GM18909 (cell line): ENCODE measurements at regions not wholly inside any gene's neighbourhood (a gene's known extent, or its start where the extent isn't known, plus 50 kb on each side); places are given as distances from the start of the nearest gene placed in this dataset.
"Not testable (repeated sequence)": the region's sequence is repeated elsewhere in the genome, so short reads cannot be mapped to it uniquely, and the experiment has no call there.

Experiments
- ATAC-seq: cut with Tn5 transposase; IDR thresholded peaks from one replicate; pipeline ENCODE4 v1.9.1; 2021; ENCODE audit warnings: mild to moderate bottlenecking; ENCODE audit not compliant: unreplicated experiment, poor library complexity

DNA sequence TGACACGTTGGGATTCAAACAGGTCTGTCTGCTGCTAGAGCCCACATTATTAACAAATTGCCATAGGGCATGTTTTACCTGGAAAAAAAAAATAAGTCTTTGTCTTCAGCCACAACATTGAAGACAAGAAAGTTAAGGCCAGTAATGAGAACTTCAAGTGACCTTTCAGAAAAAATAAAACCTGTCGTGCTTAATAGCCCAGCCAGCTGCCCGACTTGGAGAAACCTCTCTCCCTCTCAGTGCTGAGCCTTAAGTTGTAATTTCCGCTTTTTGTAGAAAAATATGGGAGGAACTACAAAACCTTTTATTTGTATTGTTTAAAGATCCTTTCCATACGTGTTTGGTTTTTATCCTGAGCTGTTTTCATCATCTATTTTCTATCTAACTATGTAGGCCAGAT lies 454.3 kb upstream of the SLITRK6 start:
- ATAC-seq, result not testable (repeated sequence)

DNA sequence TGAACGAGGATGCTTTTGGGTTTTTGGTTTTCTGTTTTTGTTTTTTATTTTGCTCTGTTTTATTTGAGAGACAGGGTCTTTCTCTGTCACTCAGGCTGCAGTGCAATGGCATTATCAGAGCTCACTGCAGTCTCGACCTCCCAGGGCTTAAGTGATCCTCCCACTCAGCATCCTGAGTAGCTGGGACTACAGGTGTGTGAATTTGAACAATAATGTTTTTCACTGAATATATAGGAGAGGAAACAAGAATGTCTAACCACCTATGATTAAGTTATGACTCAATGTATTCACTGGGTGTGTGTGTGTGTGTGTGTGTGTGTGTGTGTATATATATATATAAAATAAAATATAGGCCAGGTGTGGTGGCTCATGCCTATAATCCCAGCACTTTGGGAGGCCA lies 456.6 kb upstream of the SLITRK6 start:
- ATAC-seq, result not testable (repeated sequence)

DNA sequence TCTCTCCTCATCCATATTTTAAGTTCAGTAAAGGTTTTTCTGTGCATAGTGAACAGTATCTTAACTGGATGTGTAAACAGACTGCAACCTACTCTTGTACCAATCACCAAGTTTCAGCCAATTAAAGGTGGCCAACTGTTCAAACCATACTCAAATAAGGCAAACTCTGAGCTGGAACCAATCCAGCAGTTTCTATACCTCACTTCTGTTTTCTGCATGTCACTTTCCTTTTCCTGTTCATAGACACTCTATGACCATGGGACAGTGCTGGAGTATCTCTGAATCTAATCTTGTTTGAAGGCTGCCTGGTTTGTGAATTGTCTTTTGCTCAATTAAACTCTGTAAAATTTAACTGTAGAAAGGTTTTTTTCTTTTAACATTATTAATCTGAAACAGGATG lies 470.3 kb upstream of the SLITRK6 start:
- ATAC-seq, result no peak

DNA sequence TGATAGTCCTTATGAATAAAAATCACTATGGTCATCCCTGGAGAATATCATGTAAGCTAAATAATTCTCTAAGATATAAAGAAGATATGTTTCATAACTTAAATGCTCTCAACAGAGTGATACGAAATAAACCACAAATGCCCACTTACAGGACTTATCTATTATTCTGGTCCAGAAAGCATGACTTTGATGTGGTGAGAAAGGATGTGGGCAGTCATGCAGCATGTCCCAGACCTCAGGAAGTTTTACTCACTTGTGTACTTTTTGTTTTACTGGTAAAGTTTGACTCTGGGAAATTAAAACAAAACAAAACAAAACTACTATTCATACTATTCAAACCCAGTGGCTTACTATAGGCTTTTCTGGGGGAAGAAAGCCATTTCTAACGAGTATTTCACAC lies 483.2 kb upstream of the SLITRK6 start:
- ATAC-seq, result no peak

DNA sequence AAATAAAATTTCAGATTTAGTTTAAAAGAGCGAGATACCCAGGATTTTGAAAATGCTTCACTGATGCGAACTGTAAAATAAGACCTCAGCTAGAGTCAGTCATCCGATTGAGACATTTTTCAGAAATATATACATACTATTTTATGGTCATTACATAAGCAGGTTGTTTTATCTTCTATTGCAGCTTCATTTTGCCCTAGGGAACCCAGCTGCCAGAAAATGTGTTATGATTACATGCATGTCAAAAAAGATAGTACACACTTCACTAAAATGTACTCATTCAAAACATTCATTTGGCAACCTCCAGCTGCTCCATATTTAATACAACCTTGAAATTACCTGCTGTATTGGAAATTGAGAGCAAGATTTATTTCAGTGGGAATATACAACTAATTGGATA lies 483.8 kb upstream of the SLITRK6 start:
- no peak for ATAC-seq

DNA sequence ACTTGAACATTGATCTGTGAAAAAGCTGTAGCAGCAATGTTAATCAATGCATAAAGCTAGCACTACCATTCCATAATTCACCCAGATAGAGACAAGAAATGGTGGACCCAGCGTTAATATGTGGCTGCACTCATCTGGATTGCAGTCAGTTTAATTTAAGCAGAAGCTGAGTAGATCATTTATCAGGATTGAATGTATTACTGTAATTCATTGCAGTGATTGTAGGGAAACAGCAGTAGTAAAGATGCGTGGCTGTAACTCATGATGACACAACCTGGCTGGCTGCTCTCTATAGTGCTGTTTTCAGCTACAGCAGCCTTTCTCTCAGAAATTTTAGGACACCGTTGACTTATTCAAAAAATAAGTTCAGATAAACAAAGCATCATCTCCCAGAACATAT lies 499.5 kb upstream of the SLITRK6 start:
- ATAC-seq, result no peak

DNA sequence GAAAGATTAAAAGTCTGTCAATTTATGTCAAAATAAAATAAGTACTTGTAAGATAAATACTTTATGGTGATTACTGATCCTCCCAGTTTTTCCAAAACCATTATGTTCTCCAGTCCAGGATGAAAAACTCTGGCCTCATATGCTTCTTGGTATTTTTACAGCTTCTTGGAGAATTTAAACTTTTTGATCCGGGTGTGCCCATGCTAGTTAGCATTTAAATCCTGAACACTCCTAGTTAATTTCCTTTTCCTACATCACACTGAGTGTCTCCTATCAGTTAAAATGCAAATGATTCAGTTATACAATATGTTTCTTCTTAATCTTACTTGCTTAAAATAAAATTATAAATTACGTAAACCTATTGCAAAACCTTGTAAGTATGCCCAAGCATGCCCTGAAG lies 499.9 kb upstream of the SLITRK6 start:
- no peak for ATAC-seq

DNA sequence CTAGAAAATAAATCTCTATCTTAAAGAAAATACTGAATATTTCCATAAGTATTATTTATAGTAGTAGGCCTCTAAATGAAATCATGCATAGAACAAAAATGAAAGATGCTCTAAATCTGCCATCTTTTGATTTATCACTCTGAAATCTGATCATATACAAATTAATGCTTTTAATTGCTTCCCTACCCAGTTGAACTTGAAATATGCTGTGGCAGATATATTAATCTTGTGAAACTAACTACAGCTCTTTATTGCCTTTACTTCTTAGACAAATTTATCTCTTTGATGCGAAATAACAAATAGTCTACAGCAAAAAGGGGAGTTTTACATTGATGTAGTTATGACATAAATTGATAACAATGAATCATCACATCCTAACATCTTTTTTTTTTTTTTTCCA lies 510.7 kb upstream of the SLITRK6 start:
- ATAC-seq, result no peak

DNA sequence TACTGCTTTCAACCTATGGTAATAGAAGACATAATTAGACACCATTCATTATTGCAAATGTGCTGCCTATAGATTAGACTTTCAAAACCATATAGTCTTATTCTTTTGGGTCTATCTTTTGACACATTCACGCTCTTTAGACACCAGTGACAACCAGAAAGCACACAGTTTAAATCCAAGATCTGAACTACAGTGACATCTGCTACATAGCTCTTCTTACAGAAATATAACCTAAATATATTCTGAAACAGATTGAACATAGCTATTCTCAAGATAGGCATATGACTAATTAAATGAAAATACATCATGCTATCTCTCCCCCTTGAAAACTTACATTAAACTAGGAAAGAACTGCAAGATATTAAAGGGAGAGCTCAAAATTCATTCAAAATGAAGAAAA lies 514.2 kb upstream of the SLITRK6 start:
- no peak for ATAC-seq

DNA sequence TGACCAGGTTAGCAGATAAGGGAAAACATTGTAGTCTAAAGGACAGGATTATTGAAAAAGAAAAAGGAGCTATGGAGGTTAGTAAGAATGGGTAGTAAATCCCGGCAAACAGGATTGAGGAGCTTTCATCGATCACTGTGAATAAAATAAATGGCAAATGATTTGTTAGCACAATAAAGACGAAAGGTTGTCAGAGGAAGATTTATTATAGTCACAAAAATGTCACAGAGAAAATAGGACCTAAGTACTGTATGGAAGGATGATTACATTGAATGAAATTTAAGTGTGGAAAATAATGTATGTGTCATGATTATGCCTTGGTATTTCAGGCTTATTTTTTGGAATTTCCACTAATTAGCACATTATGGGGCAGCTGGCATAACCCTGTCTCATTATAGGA lies 519.2 kb upstream of the SLITRK6 start:
- ATAC-seq, result no peak

DNA sequence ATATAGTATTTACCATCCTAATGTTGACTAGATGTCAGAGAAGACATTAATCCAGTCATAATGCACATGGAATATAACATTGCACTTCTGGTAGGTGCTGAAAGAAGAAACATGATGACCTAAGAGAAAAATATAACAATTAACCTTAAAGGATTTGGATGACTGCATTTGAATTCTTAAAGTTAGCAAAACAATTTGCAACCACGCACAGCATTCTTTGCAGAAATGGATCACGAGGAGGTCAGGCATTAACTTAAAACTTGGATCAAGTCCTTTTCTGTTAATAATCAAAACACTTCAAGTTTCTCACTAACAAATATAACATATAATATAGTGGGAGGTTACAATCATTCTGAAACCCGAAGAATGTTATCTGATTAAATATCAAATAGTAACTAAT lies 525.0 kb upstream of the SLITRK6 start:
- ATAC-seq, result no peak

DNA sequence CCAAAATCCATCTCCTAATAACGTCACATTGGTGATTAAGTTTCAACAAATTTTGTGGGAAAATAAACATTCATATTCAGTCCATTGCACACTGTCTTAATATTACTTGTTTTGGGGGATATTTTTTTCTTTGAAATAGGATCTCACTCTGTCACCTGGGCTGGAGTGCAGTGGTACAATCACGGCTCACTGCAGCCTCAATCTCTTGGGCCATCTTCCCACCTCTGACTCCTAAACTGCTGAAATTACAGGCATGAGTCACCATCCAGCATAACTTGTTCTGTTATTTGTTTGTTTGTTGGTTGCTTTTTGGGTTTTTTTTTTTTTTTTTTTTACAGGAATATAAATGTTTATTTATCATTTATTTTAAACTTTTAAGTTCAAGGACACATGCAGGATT lies 556.1 kb upstream of the SLITRK6 start:
- ATAC-seq, result no peak

DNA sequence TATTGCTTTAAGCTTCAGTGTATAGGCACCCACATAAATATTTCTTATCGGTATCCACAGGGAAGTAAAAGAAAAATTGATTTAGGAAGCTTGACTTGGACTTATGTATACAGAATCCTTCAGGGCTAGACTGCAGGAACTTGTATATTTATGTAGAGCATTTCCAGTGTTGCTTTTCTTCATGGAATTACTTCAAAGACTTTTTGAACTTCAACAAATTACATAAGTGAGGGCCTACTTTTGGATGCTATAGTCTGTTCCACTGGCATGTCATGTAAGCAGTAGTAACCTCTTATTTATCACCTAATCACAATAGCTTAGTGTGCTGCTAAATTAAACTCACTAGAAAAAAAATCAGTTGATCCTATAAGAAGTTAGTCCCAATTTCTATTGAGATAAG lies 557.9 kb upstream of the SLITRK6 start:
- ATAC-seq, result no peak

DNA sequence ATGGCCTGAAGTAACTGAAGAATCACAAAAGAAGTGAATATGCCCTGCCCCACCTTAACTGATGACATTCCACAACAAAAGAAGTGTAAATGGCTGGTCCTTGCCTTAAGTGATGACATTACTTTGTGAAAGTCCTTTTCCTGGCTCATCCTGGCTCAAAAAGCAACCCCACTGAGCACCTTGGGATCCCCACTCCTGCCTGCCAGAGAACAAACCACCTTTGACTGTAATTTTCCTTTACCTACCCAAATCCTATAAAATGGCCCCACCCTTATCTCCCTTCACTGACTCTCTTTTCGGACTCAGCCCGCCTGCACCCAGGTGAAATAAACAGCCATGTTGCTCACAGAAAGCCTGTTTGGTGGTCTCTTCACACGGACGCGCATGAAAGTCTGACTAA lies 564.5 kb upstream of the SLITRK6 start:
- not testable (repeated sequence) for ATAC-seq

DNA sequence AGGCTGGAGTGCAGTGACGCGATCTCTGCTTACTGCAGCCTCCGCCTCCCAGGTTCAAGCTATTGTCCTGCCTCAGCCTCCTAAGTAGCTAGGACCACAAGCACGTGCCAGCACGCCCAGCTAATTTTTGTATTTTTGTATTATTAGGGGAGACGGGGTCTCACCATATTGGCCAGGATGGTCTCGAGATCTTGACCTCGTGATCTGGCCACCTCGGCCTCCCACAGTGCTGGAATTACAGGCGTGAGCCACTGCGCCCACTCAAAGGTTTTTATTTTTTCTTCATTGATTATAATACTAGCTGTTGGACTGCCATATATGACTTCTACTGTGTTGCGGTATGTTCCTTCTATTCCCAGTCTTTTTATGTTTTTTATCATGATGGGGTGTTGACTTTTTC lies 569.7 kb upstream of the SLITRK6 start:
- ATAC-seq, result no peak

DNA sequence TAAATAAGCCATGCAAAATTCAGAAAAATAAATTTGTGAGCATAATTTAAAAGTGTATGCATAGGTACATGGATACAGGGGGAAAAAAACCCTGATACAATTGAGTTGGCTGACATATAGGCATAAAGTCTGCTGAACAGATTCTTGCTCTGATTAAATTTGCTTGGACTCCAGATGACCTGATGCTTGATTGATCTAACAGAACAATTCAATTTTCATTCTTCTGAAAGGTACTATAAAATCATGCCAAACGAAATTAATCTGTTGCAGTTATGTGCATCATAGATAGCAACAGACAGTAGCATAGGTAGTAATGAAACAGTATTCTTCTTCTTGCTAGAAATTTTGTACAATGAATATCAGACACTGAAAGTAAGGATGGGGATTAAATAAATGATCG lies 578.2 kb upstream of the SLITRK6 start:
- no peak for ATAC-seq

DNA sequence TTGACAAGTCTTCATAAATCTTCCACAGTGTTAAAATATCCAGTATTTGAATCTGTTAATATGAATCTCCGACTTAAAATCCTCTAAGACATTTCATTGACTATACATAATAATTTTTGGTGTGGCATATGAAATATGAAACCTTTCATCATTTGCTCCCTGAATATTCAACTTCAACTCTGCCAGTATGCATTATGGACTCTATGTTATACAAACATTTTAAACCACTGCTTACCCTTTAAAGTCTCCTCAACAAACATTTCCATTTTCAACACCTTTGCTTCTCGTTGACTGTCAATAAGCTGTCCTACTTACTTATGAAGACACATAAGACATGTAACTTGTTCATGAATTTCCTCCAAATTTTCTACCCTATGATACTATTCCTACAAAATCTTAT lies 579.4 kb upstream of the SLITRK6 start:
- ATAC-seq, result no peak

DNA sequence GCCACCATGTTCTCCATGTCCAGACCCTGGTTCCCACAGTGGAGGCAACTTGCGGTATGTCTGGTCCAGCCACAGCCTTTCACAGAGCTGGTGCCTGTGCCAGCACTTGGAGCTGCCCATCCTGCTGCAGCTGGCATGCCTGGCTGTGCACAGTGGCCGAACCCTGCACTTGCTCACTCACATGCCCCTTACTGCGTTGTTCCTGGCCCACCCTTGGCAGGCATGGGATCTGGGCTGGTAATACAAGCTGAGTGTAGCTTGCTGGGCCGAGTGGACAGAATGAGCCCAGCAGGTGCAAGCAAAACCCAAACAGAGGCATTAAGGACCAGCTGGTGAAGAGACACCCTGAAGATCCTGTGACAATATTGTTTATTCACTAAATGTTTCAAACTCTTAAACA lies 583.9 kb upstream of the SLITRK6 start:
- no peak for ATAC-seq

DNA sequence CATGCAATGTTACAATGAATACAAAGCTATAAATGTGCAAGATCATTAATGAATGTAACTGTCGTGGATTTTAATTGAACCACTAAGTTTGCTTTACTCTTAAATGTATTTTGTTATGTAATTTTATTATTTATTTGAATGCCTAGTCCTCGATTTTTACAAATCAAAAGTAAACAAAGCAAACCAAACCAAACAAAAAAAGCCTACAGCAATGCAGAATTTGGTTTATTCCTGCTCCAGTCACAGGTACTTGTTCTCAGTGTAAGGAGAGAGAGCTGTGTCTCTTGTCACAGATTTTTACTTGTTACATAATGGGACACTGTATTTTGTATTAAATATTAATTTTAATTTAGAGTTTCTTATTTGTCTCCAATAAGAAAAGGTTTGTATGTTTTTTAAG lies 584.3 kb upstream of the SLITRK6 start:
- no peak for ATAC-seq

DNA sequence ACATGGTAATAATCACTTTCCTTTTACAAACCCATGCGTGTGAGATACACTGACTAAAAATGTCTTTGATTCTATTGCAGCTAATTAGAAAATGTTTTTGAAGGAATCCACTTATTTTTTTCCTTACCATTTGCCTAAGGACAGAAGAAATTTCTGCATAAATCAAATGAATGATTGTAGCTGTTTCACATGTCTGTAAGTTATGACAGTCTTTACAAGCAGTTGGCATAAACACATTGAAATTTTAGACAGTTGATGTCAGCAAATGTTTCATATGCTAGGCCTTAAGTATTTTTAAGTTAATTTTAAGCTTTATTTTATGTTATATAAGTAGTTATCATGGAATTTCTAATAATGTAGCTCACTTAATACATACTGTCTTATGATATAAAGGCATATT lies 598.4 kb upstream of the SLITRK6 start:
- no peak for ATAC-seq

DNA sequence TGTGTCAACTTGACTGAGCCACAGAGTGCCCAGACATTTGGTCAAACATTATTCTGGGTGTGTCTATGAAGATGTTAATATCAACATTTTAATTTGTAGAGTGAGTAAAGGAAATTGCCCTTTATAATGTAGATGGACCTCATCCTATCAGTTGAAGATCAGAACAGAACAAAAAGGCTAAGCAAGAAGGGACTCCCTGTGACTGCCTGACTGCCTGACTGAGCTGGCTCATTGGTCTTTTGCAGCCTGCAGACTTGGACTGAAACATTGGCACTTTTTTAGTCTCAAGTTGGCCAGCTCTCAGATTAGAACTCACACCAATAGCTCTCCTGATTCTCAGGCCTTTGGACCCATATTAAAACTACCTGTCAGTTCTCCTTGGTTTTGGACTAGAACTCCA lies 600.4 kb upstream of the SLITRK6 start:
- no peak for ATAC-seq

DNA sequence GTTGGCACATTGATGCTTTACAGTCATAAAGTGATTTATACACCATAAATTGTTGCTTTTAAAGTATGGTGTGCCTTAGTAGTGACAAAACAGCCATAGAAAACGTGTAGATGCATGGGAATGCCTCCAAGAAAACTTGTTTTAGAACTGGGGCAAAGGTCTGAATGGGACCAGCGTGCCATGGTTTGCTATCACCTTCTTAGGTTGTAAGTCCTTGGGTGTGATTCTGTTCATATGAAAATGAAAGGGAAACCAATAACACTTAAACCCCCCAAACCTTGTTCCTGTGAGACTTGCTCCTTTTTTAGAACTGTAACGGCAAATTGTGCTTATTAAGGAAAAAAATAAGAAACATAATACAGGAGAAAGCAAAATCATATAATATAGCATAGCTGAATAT lies 603.3 kb upstream of the SLITRK6 start:
- no peak for ATAC-seq

DNA sequence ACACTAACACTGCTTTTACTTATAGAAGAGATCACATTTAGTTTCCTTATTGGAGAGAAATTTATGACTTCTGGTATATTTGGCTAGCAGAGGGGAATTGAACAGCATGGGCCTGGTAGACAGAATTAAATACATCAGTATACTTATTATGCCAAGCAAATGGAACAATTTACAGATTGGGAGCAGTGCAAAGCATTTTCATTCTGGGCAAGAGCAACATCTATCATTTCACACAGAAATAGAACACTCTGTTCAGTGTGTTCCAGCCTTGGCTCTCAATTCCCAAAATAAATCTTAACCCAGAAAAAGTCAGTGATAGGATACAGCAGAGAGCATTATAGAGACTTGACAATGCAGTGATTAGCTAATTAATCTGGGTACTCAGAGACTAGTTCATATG lies 604.0 kb upstream of the SLITRK6 start:
- ATAC-seq, result no peak
